ENCODE measurements at regions not wholly inside any gene's neighbourhood (a gene's known extent, or its start where the extent isn't known, plus 50 kb on each side); places are given as distances from the start of the nearest gene placed in this dataset.

DNA sequence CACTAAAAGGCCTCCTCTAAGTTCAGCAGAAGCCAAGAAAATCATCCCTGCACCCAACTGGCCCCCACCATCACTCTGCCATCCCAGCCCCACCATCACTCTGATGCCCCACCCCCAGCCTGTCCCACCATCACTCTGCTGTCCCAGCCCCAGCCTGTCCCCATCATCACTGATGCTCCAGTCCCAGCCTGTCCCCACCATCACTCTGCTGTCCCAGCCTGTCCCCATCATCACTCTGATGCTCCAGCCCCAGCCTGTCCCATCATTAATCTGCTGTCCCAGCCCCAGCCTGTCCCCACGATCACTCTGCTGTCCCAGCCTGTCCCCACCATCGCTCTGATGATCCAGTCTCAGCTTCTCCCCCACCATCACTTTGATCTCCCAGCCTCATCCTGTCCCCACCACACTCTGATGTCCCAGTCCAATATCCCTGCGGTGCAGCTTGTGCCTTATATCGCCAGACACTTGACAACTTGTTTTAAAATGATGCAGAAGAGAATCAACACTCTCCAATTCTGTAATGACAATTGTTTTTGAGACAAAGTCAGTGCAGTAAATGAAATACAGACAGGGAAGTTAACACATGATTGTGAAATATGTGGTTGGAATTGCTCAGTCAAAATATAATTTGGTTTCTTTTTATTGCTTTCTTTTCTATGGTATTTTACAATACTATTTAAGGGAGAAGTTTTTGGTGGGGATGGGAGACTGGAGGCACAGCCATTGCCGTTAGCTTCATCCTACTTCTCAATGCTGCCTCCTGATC is 100.8 kb downstream of the TNFAIP3 start:
- DNase-seq (ENCODE audit: low read depth, low spot score), result no peak
- no peak for TF ChIP-seq EZH2 (IDR thresholded peaks at IDR 0.05; ENCODE audit: low read length)
- TF ChIP-seq, protein P1, sequence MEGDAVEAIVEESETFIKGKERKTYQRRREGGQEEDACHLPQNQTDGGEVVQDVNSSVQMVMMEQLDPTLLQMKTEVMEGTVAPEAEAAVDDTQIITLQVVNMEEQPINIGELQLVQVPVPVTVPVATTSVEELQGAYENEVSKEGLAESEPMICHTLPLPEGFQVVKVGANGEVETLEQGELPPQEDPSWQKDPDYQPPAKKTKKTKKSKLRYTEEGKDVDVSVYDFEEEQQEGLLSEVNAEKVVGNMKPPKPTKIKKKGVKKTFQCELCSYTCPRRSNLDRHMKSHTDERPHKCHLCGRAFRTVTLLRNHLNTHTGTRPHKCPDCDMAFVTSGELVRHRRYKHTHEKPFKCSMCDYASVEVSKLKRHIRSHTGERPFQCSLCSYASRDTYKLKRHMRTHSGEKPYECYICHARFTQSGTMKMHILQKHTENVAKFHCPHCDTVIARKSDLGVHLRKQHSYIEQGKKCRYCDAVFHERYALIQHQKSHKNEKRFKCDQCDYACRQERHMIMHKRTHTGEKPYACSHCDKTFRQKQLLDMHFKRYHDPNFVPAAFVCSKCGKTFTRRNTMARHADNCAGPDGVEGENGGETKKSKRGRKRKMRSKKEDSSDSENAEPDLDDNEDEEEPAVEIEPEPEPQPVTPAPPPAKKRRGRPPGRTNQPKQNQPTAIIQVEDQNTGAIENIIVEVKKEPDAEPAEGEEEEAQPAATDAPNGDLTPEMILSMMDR (optimal IDR thresholded peaks at IDR 0.05 in 1 of 3, IDR thresholded peaks at IDR 0.05 in 1 of 3, conservative IDR thresholded peaks at IDR 0.05 in 1 of 3; ENCODE audit: extremely low read depth in 1 of 3, insufficient read depth in 2 of 3, low read length in 3 of 3), result no peak
- dilution Hi-C loops (cut with MboI; ENCODE audit: extremely low pct_ligation_motif_present, low sequenced_read_pairs), result no loop called here
- Histone ChIP-seq H3K9ac (ENCODE audit: control insufficient read depth, extremely low read depth, insufficient read depth, low read length) (no peak overlapping the region), H3K4me3 (ENCODE audit: control insufficient read depth in 2 of 3, extremely low read depth in 1 of 3, insufficient read depth in 2 of 3, low read depth in 1 of 3, low read length in 3 of 3) (no peak overlapping the region), H3K4me2 (ENCODE audit: control insufficient read depth, extremely low read depth, insufficient read depth, low read depth, low read length) (no peak overlapping the region), H4K20me1 (ENCODE audit: control insufficient read depth, extremely low read depth, insufficient read depth, low read length) (no peaks in the 10 kb centered on the region), H3K27ac (ENCODE audit: control insufficient read depth, insufficient read depth, low read length) (no peak overlapping the region), H3K9me3 (ENCODE audit: control insufficient read depth, low read depth, low read length) (no peaks in the 10 kb centered on the region), H3K36me3 (ENCODE audit: control insufficient read depth in 2 of 2, extremely low read depth in 1 of 2, insufficient read depth in 2 of 2, low read length in 2 of 2) (no peaks in the 10 kb centered on the region), H3K9me1 (ENCODE audit: control insufficient read depth, extremely low read depth, insufficient read depth, low read length) (no peaks in the 10 kb centered on the region), H2AFZ (ENCODE audit: control insufficient read depth, low read length) (no peak overlapping the region), H3K4me1 (ENCODE audit: control insufficient read depth, extremely low read depth, insufficient read depth, low read length) (no peaks in the 10 kb centered on the region), H3K27me3 (ENCODE audit: control insufficient read depth, extremely low read depth, insufficient read depth, low read length) (no peaks in the 10 kb centered on the region), H3K79me2 (ENCODE audit: control insufficient read depth, insufficient read depth, low read length) (no peaks in the 10 kb centered on the region)
- no peak for FAIRE-seq

DNA sequence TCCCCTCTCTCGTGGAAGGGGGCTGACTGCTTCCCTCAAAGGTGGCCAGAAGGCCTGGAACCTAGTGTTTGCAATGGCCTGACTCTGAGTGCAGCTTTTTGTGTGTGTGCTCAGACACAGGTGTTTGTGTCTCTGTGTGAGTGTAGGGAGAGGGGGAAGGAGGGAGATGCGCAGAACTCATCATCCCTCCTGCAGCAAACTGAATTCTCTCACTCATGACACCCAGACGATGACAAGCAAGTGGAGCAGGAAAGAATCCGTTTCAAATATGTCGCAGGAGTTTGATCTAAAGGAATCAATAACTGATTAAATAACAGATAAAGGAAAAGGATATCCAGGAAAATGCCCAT is 101.4 kb downstream of the TNFAIP3 start:
- no peak overlapping the region for H3K27ac ChIP-seq (ENCODE audit: control insufficient read depth, insufficient read depth, low read length)
- no peak for TF ChIP-seq EZH2 (IDR thresholded peaks at IDR 0.05; ENCODE audit: low read length)
- TF ChIP-seq, protein P1 (optimal IDR thresholded peaks at IDR 0.05 in 1 of 3, IDR thresholded peaks at IDR 0.05 in 1 of 3, conservative IDR thresholded peaks at IDR 0.05 in 1 of 3; ENCODE audit: extremely low read depth in 1 of 3, insufficient read depth in 2 of 3, low read length in 3 of 3), result no peak
- dilution Hi-C loops (cut with MboI; ENCODE audit: extremely low pct_ligation_motif_present, low sequenced_read_pairs), result no loop called here
- H3K9ac ChIP-seq (ENCODE audit: control insufficient read depth, extremely low read depth, insufficient read depth, low read length), result no peak overlapping the region
- H3K9me1 ChIP-seq (ENCODE audit: control insufficient read depth, extremely low read depth, insufficient read depth, low read length), result no peaks in the 10 kb centered on the region
- no peaks in the 10 kb centered on the region for H3K36me3 ChIP-seq (ENCODE audit: control insufficient read depth in 2 of 2, extremely low read depth in 1 of 2, insufficient read depth in 2 of 2, low read length in 2 of 2)
- FAIRE-seq, result no peak
- H3K27me3 ChIP-seq (ENCODE audit: control insufficient read depth, extremely low read depth, insufficient read depth, low read length), result no peaks in the 10 kb centered on the region
- H3K4me1 ChIP-seq (ENCODE audit: control insufficient read depth, extremely low read depth, insufficient read depth, low read length), result no peaks in the 10 kb centered on the region
- H3K4me3 ChIP-seq (ENCODE audit: control insufficient read depth in 2 of 3, extremely low read depth in 1 of 3, insufficient read depth in 2 of 3, low read depth in 1 of 3, low read length in 3 of 3), result no peak overlapping the region
- no peak for DNase-seq (ENCODE audit: low read depth, low spot score)
- H3K9me3 ChIP-seq (ENCODE audit: control insufficient read depth, low read depth, low read length), result no peaks in the 10 kb centered on the region
- no peaks in the 10 kb centered on the region for H4K20me1 ChIP-seq (ENCODE audit: control insufficient read depth, extremely low read depth, insufficient read depth, low read length)
- H3K79me2 ChIP-seq (ENCODE audit: control insufficient read depth, insufficient read depth, low read length), result no peaks in the 10 kb centered on the region
- no peak overlapping the region for H3K4me2 ChIP-seq (ENCODE audit: control insufficient read depth, extremely low read depth, insufficient read depth, low read depth, low read length)
- H2AFZ ChIP-seq (ENCODE audit: control insufficient read depth, low read length), result no peak overlapping the region
